GM19438 (cell line): ENCODE measurements at regions not wholly inside any gene's neighbourhood (a gene's known extent, or its start where the extent isn't known, plus 50 kb on each side); places are given as distances from the start of the nearest gene placed in this dataset.

Source experiments
- ATAC-seq: cut with Tn5 transposase; IDR thresholded peaks from one replicate; pipeline ENCODE4 v1.9.1; 2021; ENCODE audit warnings: low read depth; ENCODE audit not compliant: unreplicated experiment

DNA sequence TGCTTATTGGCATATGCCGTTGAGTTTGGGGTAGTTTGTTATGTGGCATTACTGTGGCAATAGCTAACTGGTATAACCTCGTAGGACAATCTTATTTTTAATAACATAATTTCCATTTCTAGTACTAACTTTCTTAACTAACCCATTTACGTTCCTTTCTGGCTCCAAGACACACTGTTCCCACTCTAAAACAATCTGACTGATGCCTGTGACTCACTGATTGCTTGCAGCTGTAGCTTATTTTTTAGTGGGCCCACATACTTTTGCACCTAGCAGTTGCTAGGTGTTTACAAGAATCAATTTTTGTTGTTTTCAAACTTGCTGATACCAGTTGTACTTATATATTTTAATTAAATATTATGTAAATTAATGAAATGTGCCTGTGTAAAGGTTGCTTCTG is 52.2 kb downstream of the FAT3 start:
- ATAC-seq, result no peak

DNA sequence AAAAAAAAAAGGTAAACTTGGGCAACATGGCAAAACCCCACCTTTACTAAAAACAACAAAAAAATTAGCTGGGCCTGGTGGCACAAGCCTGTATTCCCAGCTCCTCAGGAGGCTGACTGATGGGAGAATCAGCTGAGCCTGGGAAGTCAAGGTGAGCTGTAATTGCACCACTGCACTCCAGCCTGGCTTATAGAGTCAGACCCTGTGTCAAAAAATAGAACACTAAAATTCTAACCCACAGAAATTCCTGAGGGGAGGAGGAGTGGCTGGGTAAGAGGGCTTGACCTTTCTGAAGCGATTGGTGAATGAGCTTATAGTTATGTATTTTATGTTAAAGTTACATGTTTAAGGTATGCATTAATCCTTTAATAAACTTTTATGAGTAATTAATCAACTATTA is 53.3 kb downstream of the FAT3 start:
- ATAC-seq, result no peak

DNA sequence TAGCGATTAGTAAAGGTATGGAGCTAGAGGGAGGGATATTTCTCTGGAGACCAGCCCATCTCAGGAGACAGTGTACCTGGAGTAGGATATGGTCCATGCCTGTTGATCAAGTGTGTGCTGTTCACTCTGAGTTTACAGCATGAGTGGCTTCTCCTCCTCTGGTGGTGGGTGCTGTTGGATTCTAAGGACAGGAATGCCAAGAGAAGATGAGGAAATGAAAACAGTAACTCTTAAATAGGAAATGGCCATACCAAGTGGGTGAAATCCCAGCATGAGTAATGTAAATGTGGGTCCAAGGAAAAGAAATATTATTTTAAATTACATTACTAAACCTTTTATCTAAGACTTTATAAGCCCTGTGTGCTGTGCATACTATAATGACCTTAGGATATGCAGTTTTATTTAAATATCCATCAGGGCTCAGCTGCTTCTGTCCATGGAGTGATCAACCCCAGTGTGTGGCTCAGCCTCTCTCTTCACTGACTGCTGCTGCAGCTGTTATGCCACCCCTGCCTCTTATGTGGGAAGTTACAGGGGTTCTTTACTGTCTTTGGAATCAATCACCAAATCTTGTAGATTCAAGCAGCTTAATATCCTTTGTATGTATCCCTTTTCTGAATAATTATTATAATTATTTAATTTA is 54.3 kb downstream of the FAT3 start:
- no peak for ATAC-seq

DNA sequence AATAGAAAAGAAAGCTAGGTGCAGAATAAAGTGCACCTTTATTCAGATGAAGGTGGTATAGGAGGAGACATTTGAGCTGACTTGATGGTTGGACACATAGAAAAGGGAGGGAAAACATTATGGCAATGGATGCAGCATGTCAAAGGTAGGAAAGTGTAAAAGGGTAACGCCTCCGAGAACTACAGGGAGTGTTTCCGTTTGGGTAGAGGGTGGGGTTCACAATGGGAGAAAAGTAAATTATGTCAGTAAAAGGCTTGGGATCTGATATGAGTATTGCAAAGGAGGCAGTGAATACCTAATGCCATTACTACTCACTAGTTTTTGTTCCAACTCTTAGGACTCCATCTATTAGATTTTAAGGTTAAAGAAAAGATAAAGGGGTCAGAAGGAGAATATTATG is 59.5 kb downstream of the FAT3 start:
- ATAC-seq, result no peak

DNA sequence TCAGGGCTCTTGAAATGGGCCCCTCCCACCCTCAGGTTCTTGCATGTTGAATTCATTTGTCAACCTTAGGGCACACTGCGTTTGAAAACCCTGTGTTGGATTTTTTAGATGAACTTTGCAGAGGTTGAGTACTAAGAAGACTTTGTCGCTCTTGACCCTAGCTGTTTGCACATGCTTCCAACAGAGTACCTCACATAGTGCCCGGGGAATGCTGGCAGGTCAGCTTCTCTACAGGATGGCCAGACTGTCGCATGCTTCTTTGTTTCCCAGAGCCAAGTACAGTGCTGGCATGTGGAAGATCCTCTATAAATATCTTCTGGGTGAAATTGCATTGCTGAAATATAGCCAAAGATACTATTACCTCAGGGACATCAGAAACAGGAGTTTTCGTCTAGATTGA is 59.9 kb downstream of the FAT3 start:
- ATAC-seq, result no peak

DNA sequence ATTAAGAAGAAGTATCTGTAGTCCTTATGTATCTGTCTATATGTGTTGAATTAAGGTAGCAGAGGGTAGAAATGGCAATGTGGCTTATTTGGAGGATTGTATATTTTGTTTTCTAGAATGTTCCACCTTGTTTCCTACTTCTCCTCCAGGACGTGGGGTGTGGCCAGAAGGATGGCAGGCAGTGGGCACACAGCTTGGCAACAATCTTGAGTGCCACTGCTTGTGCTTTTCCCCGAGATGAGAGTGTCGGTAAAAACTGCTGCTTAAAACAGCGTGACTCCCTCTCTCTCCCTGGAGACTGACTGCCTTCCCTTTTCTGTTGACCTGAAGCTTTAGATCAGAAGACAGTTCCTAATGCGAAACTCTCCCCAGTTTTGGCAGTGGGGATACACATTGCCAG is 61.2 kb downstream of the FAT3 start:
- no peak for ATAC-seq

DNA sequence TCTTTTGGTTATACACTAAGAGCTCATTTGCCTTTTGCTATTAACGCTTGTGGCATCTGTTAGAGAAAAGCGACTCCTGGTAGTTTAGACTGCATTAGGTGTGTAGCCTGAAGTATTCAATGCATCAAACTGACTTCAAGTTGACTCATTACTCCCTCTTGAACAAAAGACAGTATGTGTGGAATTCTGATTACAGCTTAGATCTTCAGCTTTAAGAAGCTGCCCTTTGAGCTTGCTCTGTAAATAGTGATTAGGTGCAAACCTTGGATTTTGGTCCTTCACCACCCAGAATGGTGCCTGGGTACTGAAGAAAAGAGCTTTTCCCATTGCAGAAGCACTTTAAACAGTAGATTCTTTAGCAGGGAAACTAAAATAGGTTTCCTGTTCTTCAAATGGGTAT is 62.1 kb downstream of the FAT3 start:
- ATAC-seq, result no peak

DNA sequence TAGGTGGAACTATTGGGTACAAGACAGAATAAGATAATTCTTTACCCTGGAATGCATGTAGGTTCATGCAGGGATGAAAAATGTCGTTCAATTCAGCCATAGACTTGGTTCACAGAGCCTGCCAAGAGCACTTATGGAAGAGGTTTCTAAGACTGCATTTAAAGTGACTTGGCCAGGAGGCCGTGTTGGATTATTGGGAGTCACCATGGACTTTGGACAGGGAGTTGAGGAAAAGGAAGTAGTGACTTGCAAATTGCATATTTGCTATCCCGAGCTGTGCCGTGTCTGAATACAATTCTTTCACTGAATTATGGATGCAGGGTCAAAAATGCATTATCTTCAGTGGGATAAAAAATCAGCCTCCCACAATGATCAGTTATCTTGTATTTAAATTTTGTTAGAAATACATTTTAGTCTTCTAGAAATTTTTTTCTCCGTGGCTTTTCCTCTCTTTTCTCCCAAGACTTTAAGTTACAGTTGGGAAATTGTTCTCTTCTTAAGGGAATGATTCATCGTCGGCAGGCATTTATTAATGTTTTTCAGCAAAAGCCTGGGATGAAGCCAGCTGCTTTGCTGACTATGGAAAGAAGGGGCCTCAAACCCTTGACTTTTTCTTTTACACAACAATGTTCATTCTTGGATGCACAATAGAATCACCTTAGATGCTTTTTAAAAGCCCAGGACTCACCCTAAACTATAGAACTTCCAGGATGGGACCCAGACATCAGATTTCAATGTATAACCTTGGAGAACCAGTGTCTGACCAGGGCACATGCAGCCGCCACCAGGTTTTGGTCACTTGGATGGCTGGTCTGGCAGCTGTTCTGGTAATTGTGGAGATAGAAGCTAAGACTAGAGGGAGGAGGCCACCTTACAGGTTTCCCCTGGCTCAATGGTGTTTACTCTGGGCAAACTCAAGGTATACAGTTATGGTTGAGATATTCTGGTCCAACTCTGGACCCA is 70.8 kb downstream of the FAT3 start:
- ATAC-seq, result no peak

DNA sequence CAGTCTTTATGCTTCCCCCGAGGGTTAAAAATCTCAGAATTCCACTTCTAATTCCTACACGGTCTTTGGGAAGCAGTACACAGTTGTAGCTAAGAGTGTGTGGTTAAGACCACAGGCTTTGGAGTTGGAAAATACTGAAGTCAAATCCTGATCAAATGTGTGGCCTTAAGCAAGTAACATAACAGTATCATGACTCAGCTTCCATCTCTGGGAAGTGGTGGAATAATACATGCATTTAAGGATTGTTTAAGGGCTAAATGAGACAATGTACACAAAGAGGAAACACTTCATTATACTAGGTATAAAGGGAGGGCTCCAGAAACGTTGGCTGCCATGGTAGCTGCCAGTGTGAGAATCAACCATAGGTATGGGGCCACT is 71.5 kb downstream of the FAT3 start:
- no peak for ATAC-seq

DNA sequence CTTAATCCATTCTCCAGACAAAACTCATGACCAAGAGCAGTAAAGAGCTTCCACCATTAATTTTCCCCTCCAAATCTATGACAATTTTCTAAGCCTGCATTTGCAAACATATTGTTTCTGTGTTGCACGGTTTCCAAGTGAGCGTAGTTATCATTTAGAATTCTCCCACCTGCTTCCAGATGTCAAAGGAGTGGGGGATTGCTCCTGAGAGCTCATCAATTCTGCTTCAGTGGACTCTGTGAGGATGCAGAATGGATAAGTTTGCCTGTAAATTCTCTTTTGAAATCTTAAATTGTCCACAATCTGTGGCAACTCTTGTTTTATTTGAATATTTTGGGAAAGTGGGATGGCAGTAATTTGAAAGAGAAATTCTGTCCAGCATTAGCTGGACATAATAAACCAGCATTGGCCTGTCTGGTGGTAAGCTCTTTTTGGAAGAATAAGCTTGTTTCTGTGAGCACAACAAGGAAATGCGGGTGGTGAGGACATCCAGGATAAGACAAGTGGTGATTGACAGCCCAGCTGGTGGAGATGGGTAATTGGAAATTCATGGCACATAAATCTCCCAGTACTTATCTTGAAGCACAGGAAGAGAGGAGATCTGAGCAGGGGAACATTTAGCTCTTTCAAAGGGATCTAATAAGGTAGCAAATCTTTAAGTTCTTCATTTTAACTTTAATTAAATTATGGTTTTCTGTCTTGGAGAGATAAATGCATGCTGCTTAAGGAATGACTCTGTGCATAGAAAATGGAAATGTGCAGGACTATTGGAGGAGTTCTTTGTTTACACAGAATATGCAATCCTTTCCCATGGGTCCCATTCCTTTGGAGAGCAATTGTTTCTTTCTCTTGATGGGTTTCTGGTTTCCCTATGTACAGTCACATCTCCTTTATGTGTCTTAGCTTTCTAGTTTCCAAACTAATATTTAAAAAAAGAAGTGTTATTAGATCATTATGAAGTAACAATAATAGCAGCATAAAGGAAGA is 73.2 kb downstream of the FAT3 start:
- no peak for ATAC-seq

DNA sequence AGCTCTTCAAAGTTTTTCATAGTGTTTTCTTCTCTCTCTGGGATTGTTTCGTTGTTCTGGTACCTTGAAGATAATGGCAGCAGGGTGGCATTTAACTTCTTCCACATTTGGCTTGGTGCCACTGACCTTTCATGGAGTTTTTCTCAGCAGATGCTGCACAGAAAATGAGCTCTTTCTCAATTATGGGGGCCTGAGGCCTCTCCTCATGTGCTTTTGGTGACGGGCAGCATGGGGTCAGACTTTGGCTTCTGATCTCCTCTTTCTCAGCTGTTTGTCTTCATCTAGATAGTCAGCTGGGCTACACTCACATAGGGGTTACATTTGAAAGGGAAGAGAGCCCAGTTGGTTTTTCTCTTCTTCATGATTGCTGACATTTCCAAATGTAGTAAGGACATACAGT is 76.3 kb downstream of the FAT3 start:
- ATAC-seq, result no peak

DNA sequence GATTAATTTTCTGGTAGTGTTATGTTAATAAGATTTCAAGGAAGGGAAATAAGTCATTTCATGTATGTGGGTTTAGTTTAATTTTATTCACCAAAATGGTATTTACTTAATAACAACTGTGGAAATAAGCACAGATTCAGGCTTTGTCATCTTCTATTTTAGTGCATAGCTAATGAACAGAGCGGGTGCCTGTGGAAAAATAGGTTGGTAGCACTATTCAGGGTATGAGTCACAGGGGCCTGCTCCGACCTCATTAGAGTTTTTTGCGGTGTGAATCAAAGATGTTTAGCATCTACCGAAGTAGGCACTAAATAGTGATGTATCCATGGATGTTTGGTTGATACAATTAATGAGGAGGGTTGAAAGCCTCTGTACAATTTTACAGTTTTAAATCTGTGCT is 78.2 kb downstream of the FAT3 start:
- no peak for ATAC-seq

DNA sequence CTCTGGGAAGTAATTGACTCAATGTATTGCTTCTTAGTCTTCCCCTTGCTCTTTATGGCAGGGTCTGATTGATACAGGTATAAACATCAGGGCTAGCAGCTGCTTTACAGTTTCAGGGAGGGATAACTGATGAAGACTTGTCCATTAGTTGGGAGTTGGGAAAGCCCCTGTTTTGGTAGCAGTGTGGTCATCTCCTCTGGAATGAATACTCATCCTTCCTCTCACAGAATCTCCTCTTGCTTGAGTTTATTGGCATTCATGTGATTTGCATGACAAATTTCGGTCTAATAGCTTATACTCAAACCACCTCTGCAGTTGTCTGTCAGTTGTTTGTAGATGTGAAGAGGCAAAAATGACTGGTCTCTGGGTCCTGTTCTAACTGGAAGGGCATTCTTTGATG is 79.7 kb downstream of the FAT3 start:
- ATAC-seq, result no peak

DNA sequence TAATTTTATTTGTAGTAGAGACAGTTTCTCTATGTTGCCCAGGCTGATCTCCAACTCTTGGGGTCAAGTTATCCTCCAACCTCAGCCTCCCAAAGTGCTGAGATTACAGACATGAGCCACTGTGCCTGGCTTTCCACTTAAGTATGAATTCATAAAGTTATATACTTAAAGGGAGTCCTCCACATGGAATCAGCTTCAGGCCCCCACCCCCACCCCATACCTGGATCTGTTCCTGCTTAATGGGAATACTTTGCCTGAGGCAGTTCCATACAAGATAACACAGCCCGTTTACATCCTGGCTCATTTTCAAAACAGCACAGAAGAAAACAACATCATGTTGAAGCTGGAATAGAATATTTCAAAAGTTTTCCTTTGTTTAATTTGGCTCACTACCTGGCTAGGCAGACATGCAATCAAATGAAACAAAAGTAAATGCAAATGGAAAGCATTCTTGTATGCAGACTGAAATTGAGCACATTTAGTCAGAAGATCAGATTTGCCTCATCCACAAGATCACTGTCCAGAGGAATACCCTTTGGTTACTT is 82.4 kb downstream of the FAT3 start:
- ATAC-seq, result no peak

DNA sequence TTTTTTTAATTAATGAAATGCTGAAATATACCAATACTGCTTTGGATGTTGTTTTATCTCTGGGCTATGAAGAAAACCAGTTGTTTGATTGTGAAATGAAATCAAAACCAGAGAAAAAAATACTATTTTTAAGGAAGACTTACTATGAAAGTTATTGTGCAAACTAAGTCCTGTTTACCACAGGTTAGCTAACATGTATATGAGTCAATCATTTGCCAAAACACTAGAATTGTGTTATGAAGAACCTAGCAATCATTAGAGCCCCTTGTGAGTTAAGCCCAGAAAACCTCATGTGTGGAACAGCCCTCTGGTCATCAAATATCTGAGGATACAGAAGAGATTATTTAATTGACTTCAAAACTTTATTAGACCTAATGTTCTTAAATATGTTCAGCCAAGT is 83.7 kb downstream of the FAT3 start:
- no peak for ATAC-seq

DNA sequence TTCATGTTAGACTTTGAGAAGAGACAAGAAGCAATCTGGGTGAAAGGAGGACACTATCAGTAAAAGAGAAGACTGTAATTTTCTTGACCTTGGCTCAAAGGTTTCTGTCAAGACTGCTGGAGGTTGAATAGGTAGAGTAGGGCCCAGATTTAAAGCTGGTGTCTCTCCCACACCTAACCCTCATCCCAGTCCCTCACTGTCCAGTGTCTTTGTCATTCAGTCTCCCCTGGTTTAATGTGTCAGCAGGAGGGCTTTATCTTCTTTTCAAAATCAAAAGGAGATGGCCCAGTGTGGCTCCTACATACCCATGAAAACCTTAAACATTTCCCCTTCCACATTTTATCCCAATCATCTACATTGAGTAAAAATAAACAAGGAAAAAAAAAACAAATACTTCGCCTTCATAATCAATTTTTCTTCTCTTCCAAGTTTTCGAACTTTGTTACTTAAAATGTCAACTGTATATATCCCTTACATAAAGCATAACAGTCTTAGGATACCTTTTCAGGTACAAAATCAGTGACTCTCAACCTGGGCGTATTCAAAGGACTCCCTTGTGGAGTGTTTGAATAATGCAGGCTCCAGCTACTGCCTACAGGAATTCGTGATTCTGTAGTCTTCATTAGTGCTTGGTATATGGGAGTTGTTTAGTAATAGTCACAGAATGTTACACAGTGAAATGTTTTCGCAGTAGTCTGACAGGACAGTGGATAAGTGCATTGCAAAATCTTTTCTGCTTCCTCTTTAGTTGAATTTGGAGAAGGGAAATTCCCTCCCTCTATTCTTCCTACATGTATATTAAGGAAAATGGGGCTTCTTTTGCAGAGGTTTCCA is 87.2 kb downstream of the FAT3 start:
- ATAC-seq, result no peak

DNA sequence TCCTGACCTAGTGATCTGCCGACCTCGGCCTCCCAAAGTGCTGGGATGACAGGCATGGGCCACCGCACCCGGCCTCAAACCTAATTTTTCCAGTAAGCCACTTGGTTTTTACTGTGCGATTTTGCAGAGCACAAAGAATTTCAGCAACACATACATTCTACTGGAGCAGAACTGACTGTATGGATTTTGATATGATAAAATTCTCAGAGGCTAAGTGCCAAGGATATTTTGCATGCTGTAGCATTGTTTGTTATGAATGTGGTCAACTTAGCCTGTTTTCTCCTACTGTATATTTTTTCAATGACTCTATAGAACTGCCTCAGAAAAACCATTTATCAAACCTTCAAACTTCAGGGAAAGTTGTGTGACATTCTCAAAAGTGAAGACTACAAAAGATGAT is 89.2 kb downstream of the FAT3 start:
- no peak for ATAC-seq

DNA sequence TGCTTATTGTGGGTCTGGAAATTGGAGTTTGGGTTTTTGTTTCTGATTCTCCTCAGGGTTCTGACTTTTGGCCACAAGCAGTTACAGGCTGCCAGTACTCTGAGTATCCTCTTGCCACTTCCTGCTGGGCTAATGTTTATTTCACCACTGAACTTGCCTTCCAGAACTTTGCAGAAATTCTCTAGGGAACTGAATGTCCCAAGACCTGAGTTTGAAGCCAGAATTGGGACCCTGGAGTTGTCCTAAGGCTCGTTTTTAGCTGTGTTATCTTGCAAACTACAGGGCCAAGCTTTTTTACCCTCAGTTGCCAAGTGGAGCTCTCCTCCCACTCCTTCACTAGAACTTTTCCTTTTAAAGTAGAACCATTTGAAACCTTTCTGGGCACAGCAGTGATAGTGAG is 89.9 kb downstream of the FAT3 start:
- ATAC-seq, result no peak

DNA sequence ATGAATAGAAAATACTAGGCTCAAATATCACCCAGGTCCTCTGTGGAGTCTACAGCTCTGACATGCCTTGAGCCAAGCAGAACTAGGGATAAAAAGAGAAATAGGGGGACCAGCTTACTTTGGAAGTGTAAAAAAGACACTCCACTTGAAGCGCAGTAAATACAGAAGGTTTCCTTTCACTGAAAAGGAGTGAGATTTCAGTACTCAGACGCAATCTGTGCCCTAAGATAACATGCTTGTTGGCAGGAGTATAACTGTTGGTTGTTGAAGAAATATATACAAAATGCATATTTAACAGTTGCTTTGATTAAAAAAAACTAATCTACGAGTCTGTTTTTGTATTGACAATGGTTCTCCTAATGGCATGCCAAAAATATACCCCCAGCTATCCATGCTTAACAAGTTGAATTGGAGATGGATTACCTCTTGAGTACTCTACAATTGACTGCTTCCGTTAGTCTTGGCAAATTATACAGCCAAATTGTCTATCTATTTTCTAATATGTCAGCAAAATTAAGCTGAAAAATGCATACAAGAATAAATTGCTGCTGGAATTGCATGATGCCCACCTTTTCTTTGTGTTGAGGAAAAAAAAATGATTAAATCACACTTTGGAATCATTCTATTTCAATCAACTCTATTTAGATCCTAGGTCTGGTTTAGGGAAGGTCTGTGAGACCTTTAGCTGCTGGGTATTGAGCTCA is 91.6 kb downstream of the FAT3 start:
- ATAC-seq, result no peak
